NCI-H2196 (cell line): ENCODE measurements at regions not wholly inside any gene's neighbourhood (a gene's known extent, or its start where the extent isn't known, plus 50 kb on each side); places are given as distances from the start of the nearest gene placed in this dataset.
"Not testable (repeated sequence)": the region's sequence is repeated elsewhere in the genome, so short reads cannot be mapped to it uniquely, and the experiment has no call there.

ENCODE experiments used
- DNase-seq: peaks from one replicate; lab custom pipeline; 2025; ENCODE audit not compliant: unreplicated experiment; lab: John Stamatoyannopoulos, UW

GRCh38 chr6:120268256-120268655 is 918.7 kb upstream of the MAN1A1 start:
- DNase-seq: not testable (repeated sequence)

GRCh38 chr6:120262354-120262753 is 912.8 kb upstream of the MAN1A1 start:
- DNase-seq: no peak

- DNase-seq: no peak
Observed at GRCh38 chr6:120260636-120261035, 911.1 kb upstream of the MAN1A1 start.

GRCh38 chr6:120254651-120255050 is 905.1 kb upstream of the MAN1A1 start:
- no peak for DNase-seq

GRCh38 chr6:120248451-120248850 is 898.9 kb upstream of the MAN1A1 start:
- no peak for DNase-seq

- DNase-seq: no peak
Observed at GRCh38 chr6:120237221-120237620, 887.7 kb upstream of the MAN1A1 start.

- no peak for DNase-seq
Observed at GRCh38 chr6:120230008-120230407, 880.4 kb upstream of the MAN1A1 start.

- no peak for DNase-seq
Observed at GRCh38 chr6:120228297-120228696, 878.7 kb upstream of the MAN1A1 start.

- DNase-seq: no peak
Observed at GRCh38 chr6:120219339-120219738, 869.8 kb upstream of the MAN1A1 start.

- no peak for DNase-seq
Observed at GRCh38 chr6:120214088-120214499, 864.5 kb upstream of the MAN1A1 start.

- DNase-seq: no peak
Observed at GRCh38 chr6:120211955-120212792, 862.6 kb upstream of the MAN1A1 start.

GRCh38 chr6:120202878-120203277 is 853.3 kb upstream of the MAN1A1 start:
- no peak for DNase-seq

- no peak for DNase-seq
Observed at GRCh38 chr6:120200853-120201252, 851.3 kb upstream of the MAN1A1 start.

- no peak for DNase-seq
Observed at GRCh38 chr6:120198033-120198432, 848.5 kb upstream of the MAN1A1 start.

- no peak for DNase-seq
Observed at GRCh38 chr6:120186080-120186479, 836.5 kb upstream of the MAN1A1 start.

GRCh38 chr6:120173250-120173649 is 823.7 kb upstream of the MAN1A1 start:
- DNase-seq: no peak

GRCh38 chr6:120164531-120164930 is 815.0 kb upstream of the MAN1A1 start:
- DNase-seq: no peak

- no peak for DNase-seq
Observed at GRCh38 chr6:120157873-120158272, 808.3 kb upstream of the MAN1A1 start.

GRCh38 chr6:120147071-120147871 is 797.7 kb upstream of the MAN1A1 start:
- DNase-seq: no peak

GRCh38 chr6:120141601-120142000 is 792.0 kb upstream of the MAN1A1 start:
- no peak for DNase-seq

- no peak for DNase-seq
Observed at GRCh38 chr6:120137492-120137891, 787.9 kb upstream of the MAN1A1 start.

GRCh38 chr6:120129228-120129627 is 779.7 kb upstream of the MAN1A1 start:
- no peak for DNase-seq
